ENCODE measurements at regions not wholly inside any gene's neighbourhood (a gene's known extent, or its start where the extent isn't known, plus 50 kb on each side); places are given as distances from the start of the nearest gene placed in this dataset.
A peak's percentile ranks its signal among the peaks of the same experiment; 100 is the strongest.

DNA sequence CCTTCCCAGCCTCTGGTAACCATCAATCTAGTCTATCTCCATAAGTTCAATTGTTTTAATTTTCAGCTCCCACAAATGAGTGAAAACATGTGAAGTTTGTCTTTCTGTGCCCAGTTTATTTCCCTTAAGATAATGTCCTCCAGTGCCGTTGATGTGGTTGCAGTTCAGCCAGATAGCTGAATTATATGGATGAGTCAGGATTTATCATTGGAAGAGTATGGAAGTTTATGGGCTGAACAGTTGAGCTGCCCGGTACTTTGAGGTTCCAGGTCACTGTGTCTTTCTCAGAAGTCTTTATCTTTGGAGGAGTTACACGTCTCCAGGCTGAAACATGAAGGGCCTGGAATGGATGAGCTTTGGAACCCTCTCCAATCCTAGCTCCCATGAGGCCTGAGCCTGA is 120.1 kb downstream of the ASCL4 start:
- peak; percentile 14 for DNase-seq

GRCh38 chr12:107895966-107896365 is 121.5 kb downstream of the ASCL4 start:
- no peak for DNase-seq

DNA sequence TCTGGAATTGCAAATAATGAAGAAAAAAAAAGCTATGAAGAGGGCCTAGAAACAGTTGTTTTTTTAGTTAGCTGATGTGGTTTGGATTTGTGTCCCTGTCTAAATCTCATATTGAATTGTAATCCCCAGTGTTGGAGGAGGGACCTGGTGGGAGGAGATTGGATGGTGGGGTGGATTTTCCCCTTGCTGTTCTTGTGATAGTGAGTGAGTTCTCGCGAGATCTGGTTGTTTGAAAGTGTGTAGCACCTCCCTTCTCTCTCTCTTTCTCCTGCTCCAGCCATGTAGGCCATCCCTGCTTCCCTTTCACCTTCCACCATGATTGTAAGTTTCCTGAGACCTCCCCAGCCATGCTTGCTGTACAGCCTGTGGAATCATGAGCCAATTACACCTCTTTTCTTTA is 126.1 kb downstream of the ASCL4 start:
- DNase-seq: no peak

DNA sequence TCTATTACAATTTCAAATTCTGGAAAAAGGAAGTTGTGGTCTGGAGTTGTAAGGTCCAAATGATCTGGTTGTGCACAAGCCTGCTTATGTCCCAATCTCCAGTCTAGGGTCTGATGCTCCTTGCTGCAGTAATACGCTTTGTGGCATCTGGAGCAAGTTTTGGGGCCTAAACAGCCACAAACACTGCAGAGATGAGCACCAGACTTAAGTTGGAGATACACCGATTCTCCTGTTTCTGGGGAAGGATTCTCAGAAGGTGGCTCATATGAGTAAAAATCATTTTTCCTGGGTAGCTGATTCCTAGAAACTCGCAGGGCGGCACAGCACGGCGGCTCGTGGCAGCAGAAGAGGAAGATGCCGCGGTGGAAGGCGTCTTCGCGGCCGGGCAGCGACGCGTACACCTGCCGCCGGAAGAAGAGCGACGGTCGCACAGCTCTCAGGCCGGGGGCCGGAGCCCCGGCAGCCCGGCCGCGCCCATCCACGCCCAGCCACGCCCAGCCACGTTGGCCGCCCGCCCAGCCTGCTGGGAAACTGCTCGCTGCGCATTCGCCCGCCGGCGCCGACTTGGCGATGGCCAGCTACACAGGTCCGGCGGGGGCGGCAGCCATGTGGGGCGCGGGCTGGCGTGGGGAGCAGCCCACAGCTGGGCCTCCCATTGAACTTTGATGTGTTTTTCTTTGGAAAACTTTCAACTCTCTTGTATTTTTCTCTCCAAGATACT is 129.0 kb downstream of the ASCL4 start:
- no peak for DNase-seq

DNA sequence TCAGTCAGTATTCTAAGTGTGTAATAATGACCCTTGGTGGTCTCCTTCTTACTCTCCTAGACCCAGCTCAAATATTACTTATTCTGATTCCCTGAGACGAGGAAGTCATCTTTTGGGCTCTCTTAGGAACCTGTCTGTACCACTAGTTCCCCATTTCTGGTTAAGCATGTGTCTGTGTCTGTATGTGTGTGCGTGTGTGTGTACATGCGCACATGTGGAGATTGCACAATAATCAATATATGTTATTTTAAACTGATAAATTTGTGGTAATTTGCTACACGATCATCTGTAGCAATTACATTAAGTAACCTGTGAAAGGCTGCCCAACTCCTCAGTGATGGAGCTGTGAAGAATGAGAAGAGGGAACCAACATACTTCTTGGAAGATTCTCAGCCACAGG is 132.2 kb downstream of the ASCL4 start:
- DNase-seq: no peak

DNA sequence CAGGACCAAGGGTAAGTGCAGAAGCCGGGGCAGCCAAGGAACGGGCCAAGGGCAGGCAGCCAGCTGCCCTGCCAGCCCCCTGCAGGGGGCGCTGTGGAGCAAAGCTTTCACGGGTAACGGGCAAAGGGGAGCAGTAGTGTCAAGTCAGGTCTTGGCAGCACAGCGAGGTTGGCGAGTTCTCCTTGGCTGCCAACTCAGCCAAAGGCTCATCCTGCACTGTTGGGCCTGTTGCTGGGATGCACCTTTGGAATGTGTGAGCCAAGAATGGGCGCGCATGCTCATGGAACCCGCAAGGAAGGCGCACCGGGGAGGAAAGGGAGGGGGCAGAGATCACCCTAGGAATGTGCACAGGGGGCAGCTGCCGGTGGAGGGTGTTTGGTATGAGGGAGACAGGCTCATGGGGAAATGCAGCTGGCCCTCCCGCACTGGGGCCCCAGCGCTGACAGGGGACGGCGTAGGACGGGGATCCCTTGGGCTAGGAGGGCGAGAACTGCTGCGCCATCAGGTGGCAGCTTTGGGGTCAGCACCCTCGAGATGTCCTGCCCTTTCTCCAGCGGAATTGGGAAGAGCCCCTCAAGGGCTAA is 138.0 kb downstream of the ASCL4 start:
- DNase-seq: peak; percentile 10

GRCh38 chr12:107914460-107914977 is 140.0 kb downstream of the ASCL4 start:
- DNase-seq: no peak

DNA sequence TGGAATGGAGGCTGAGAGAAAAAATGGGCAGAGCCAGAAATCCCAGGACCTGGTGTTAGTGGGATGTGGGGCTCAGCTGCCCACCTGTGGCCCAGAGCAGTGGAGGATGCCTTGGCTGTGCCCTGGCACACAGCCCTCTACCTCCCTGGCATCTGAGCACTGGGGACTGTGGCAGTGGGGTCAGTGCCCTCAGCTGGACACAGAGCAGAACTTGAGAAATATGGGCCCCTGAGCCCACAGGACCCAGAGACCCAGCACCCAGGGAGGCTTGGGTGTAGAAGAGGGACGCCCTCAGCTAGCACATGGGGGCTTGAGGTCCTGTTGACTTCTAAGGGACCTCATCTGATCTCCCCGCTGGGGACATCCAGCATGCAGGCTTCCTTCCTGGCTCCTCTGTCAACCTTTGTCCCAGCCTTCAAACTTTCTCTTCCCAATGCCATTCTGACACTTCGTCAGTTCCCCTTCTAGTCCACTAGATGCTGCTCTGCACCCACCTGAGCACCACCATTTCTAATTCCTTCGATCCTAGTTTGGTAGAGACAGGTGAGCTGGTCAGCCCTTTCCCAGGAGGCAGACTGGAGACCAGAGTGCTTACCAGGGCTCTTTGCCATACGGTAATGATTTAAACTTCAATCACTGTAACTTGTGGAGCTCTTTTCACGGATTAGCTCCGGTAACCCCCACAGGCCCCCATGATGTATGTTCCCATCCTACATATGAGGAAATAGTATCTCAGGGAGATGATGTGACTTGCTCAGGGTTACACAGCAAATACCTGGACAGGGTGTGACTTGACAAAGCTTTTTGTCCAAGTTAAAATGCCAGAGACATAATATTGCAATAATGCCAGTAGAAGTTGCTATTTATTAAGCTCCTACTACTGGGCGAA is 143.7 kb downstream of the ASCL4 start:
- peak; percentile 2 for DNase-seq

DNA sequence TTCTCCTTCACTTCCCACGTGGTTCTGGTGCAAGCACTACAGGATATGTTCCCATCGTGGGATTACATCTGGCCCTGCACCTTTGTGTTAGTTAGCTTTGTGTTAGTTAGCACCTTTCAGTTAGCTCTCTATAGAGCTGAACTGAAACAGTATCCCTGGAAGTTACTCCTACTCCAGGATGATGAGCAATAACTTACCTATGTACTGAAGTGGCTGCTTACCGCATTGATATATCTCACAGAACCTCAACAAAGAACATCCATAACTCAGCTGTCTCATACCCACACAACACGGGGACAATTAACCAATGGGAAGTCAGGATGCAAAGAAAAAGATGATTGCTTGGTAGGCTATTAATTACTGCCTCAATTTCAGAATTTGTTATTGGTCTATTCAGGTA is 146.6 kb downstream of the ASCL4 start:
- DNase-seq: no peak

DNA sequence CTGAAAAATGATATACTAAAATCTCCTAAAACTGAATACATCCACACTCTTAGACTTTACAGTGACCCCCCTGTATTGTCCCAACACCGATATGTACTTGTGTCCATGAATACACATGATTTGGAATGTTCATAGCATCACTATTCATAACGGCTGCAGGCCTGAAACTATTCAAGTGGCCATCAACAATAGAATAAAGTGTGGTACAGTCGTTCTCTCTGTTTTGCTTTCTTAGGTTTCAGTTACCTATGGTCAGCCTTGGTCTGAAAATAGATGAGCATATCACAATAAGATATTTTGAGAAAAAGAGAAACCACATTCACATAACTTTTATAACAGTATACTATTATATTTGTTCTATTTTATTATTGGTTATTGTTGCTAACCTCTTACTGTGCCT is 150.6 kb downstream of the ASCL4 start:
- DNase-seq: no peak

DNA sequence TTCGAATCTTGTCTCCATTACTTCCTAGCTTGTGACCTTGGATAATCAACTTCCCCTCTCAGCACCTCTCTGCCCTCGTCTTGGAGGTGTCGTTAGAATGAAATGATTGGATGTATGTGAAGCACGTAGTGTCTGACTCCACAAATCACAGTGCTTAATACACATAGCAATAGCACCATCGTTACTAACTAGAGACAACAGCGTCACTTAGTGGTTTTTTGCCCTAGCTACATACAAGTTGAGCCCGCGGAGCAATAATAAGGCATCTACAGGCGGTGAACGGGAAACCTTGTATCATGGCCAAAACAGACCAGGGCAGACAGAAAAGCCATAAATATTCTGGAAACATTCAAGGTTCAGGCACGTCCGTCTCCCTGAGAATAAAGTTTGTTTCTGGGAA is 154.9 kb downstream of the ASCL4 start:
- peak; percentile 11 for DNase-seq

DNA sequence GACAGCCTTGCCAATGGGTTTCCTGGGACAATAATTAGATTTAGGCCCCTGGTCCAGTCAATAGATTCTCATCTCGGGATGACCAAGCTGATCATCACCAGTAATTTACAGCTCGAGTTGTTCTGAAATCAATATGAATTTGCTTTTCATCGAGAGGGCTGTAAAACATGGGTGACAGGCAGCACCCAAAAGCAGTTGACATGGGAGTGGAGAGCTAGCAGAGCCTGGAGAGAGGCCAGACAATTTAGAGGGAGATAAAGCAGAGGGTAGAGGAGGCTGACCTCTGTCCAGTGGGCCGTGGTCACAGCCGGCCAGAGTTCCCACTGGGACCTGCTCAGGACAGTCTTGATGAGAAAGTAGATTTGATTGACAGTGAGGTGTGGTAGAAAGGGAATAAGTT is 157.3 kb downstream of the ASCL4 start:
- DNase-seq: no peak

- no peak for DNase-seq
Measured at GRCh38 chr12:107938446-107938845, 163.9 kb downstream of the ASCL4 start.

- no peak for DNase-seq
Measured at GRCh38 chr12:107948391-107948945, 174.0 kb downstream of the ASCL4 start.

GRCh38 chr12:107951024-107951423 is 176.5 kb downstream of the ASCL4 start:
- no peak for DNase-seq

DNA sequence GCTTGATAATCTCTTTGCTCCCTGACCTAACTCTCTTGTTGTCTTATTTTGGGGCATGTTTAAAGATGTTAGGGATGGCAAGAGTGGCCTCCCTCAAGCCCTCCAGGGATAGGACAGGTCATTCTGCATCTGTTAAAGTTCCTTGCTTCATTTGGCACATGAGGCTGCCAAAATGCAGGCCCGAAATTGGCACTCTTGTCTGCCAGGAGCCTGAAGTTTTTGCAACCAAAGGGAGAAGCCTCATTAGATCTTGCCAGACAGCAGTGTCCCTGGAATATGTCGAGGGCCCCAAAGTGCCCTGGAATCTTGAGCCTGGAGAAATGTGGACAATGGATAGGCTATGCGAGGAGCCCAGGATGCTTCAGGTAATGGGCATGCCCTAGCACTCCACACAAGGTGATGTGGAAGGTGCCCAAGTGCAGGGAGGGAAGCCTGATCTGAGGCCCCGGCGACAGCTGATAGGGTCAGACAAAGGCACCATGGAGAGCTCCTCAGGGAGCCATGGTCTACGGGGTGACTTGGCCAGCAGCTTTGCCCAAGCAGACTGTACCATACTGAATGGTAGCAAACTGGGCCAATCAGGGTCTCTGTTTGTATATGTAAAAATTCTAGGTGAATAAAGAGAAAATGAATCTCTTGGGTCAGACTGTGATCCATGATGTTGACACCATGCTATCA is 173.0 kb upstream of the WSCD2 start:
- DNase-seq: no peak

- no peak for DNase-seq
Measured at GRCh38 chr12:107957459-107957858, 171.6 kb upstream of the WSCD2 start.

DNA sequence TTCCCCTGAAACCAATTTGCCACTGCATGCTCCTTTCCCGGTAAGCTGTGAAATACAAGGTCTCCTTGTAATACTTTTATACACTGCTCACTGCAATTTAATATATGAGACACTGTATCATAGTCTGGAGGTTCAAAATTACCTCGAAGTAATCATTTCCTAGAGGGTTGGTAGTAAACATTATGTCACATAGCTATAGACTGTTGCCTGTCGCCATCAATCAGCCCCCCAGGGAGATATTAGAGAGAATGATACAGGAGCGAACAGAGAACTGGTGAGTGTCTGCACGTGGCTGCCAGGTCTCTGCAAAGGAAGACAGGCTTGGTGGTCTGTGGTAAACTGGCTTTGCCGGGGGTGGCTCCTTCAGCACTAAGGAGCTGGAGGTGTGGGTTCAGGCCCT is 165.5 kb upstream of the WSCD2 start:
- no peak for DNase-seq

DNA sequence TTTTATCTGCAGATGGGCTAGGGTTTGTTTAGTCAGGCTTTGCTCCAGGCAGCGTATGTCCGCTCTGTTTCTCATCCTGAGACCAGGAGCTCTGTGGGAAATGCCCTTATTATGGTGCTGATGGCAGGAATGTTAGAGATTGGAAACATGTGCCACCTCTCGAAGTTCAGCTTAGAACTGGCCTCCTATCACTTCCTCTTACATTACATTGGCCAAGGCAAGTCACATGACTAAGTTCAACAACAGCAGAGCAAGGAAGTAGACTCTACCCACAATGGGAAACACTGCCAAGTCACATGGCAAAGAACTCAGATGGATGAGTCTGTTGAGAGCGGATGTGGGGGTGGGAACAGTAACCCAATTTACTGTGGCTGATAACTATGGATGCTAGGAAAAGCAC is 161.9 kb upstream of the WSCD2 start:
- peak; percentile 2 for DNase-seq

DNA sequence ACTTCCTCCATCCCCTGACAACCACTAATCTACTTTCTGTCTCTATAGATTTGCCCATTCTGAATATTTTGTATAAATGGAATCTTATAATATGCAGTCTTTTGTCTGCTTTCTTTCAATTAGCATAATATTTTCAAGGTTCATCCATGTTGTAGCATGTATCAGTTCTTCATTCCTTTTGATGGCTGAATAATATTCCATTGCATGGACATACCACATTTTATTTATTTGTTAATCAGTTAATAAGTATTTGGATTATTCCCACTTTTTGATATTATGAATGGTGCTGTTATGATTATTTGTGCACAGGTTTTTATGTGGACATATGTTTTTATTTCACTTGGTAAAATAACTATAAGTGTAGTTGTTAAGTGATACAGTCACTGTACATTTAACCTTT is 155.1 kb upstream of the WSCD2 start:
- no peak for DNase-seq

GRCh38 chr12:107976331-107976730 is 152.8 kb upstream of the WSCD2 start:
- no peak for DNase-seq

- DNase-seq: no peak
Measured at GRCh38 chr12:107978201-107978600, 150.9 kb upstream of the WSCD2 start.

DNA sequence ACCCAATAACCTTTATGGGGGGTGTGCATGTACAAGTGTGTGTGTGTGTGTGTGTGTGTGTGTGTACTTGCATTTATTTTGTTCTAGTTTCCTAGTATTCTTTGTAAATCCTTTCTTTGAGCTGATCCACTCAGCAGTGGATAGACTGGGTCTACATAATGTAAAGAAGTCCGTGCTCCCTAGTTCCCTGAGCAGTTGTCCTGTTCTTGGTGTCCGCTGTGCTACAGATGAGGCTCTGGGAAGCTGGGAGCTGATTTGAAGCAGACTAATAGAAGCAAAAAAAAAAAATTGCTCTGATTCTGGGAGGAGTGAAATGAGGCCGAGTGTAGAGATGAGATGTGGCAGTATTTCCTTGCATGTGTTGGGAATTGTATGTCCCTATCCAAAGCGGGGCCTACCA is 150.4 kb upstream of the WSCD2 start:
- no peak for DNase-seq

All from fibroblast of skin of right biceps (primary cell).